Upper lobe of left lung (tissue), 4 donors: ENCODE measurements at regions not wholly inside any gene's neighbourhood (a gene's known extent, or its start where the extent isn't known, plus 50 kb on each side); places are given as distances from the start of the nearest gene placed in this dataset.

Source experiments
- POLR2A ChIP-seq, 4 donors: fragments of 450-650 bp; IDR thresholded peaks; one replicate each; pipeline ENCODE4 v1.5.1; 2016 to 2017; ENCODE audit warnings: antibody characterized with exemption in 4 of 4, mild to moderate bottlenecking in 2 of 4
- POLR2AphosphoS5 ChIP-seq, 2 donors: sonication (generic); formaldehyde crosslinking; IDR thresholded peaks; one replicate each; pipeline ENCODE4 v1.5.1; 2017; ENCODE audit warnings: antibody characterized with exemption in 2 of 2
- TF ChIP-seq, protein P1 (sequence below), 6 experiments: fragments of 450-650 bp in 4 of 6; fragments of 200-600 bp in 2 of 6; sonication (generic) in 2 of 6; IDR thresholded peaks; one replicate each; pipeline ENCODE4 v1.5.1; 2016 to 2019; ENCODE audit warnings: antibody characterized with exemption in 6 of 6

DNA sequence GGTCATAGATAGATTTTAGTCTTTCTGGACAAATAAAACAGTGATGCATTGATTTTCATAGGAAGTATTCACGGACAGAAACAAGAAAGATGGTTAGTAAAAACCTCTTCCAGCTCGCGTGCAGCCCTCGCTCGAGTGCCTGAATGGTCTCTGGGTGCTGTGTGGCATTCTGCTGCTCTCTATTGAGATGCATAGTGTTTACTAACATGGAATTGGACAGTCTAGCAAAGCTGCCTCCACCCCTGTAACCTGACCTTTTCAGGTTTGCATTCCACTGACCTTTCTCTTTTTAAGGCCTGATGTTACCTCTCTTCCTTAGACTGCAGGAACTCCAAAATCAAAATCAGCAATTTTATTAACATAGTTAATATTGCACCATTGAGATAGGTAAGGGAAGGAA, 643.4 kb downstream of the JRKL start:
- TF ChIP-seq, protein P1, sequence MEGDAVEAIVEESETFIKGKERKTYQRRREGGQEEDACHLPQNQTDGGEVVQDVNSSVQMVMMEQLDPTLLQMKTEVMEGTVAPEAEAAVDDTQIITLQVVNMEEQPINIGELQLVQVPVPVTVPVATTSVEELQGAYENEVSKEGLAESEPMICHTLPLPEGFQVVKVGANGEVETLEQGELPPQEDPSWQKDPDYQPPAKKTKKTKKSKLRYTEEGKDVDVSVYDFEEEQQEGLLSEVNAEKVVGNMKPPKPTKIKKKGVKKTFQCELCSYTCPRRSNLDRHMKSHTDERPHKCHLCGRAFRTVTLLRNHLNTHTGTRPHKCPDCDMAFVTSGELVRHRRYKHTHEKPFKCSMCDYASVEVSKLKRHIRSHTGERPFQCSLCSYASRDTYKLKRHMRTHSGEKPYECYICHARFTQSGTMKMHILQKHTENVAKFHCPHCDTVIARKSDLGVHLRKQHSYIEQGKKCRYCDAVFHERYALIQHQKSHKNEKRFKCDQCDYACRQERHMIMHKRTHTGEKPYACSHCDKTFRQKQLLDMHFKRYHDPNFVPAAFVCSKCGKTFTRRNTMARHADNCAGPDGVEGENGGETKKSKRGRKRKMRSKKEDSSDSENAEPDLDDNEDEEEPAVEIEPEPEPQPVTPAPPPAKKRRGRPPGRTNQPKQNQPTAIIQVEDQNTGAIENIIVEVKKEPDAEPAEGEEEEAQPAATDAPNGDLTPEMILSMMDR (IDR thresholded peaks at IDR 0.05), result no peak
- TF ChIP-seq POLR2A (IDR thresholded peaks at IDR 0.05) (no peak), POLR2AphosphoS5 (IDR thresholded peaks at IDR 0.05) (no peak)
